ENCODE measurements at regions not wholly inside any gene's neighbourhood (a gene's known extent, or its start where the extent isn't known, plus 50 kb on each side); places are given as distances from the start of the nearest gene placed in this dataset.

DNA sequence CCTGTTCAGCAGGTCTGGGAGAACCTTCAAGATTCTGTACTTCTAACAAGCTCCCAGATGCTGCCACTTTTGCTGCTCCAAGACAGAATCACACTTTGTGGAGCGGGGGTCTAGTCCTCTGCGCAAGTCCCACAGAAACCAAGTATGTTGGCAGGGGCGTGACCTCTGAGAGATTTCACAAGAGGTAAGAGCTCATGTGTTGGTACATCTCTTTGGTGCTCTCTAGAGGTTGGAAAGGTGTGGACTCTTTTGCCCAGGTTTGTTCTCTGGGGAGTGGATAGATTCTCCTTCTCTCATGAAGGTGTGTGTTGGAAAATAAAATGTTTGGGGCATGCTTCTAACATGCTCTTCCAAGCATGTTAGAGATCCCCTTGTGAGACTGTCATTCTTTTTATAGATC, 340.9 kb upstream of the IRAK1BP1 start:
- no peak overlapping the region for H3K27ac ChIP-seq (ENCODE audit: low read length)
- ChIA-PET POLR2A (no interaction called here), CTCF (no interaction called here)
- intact Hi-C loops (cut with micrococcal nuclease; ENCODE audit: unreplicated experiment) (no loop called here), in situ Hi-C loops (cut with HindIII; ENCODE audit: low pct_unique_long_range_greater_than_20kb, low sequenced_read_pairs) (no loop called here)
- ATAC-seq (no peak), DNase-seq (ENCODE audit: low read depth, low spot score) (no peak)
- H3K27me3 ChIP-seq (ENCODE audit: control insufficient read depth, insufficient read depth, low read length), result no peaks in the 10 kb centered on the region
- H3K9me3 ChIP-seq (ENCODE audit: control insufficient read depth, insufficient read depth, low read depth, low read length), result no peaks in the 10 kb centered on the region
- no peak overlapping the region for H3K4me3 ChIP-seq (ENCODE audit: low read depth in 2 of 2, low read length in 2 of 2)
- no peaks in the 10 kb centered on the region for H3K4me1 ChIP-seq (ENCODE audit: control insufficient read depth, insufficient read depth, low read length)
- no peak for TF ChIP-seq POLR2AphosphoS5 (IDR thresholded peaks at IDR 0.05; ENCODE audit: low read depth, low read length)
- no peak for TF ChIP-seq TCF7L2 (IDR thresholded peaks at IDR 0.05; ENCODE audit: low read depth, low read length)
- TF ChIP-seq REST (IDR thresholded peaks at IDR 0.05; ENCODE audit: insufficient read depth in 1 of 2, low read depth in 2 of 2, low read length in 1 of 2), result no peak
- no peak for TF ChIP-seq SIN3A (IDR thresholded peaks at IDR 0.05; ENCODE audit: borderline replicate concordance, insufficient read depth, low read depth, low read length)
- no peak for TF ChIP-seq CTCF (IDR thresholded peaks at IDR 0.05)
- no TSS peak for BruUV-seq (replicated peaks)
- no peaks in the 10 kb centered on the region for H3K36me3 ChIP-seq (ENCODE audit: control insufficient read depth, insufficient read depth, low read length)

- Histone ChIP-seq H3K27me3 (ENCODE audit: control insufficient read depth, insufficient read depth, low read length) (no peaks in the 10 kb centered on the region), H3K9me3 (ENCODE audit: control insufficient read depth, insufficient read depth, low read depth, low read length) (no peaks in the 10 kb centered on the region), H3K4me3 (ENCODE audit: low read depth in 2 of 2, low read length in 2 of 2) (no peak overlapping the region), H3K36me3 (ENCODE audit: control insufficient read depth, insufficient read depth, low read length) (no peaks in the 10 kb centered on the region), H3K4me1 (ENCODE audit: control insufficient read depth, insufficient read depth, low read length) (no peaks in the 10 kb centered on the region), H3K27ac (ENCODE audit: low read length) (no peak overlapping the region)
- ATAC-seq, result no peak
- POLR2A ChIA-PET, result no interaction called here
- TF ChIP-seq TCF7L2 (IDR thresholded peaks at IDR 0.05; ENCODE audit: low read depth, low read length) (no peak), CTCF (IDR thresholded peaks at IDR 0.05) (no peak), POLR2AphosphoS5 (IDR thresholded peaks at IDR 0.05; ENCODE audit: low read depth, low read length) (no peak), REST (IDR thresholded peaks at IDR 0.05; ENCODE audit: insufficient read depth in 1 of 2, low read depth in 2 of 2, low read length in 1 of 2) (no peak), SIN3A (IDR thresholded peaks at IDR 0.05; ENCODE audit: borderline replicate concordance, insufficient read depth, low read depth, low read length) (no peak)
- intact Hi-C loops (cut with micrococcal nuclease; ENCODE audit: unreplicated experiment) (no loop called here), in situ Hi-C loops (cut with HindIII; ENCODE audit: low pct_unique_long_range_greater_than_20kb, low sequenced_read_pairs) (no loop called here)
- BruUV-seq (replicated peaks), result no TSS peak
- CTCF ChIA-PET, result interaction anchor here (1.0 kb wide), 1 partner anchor 878 kb away, joined by 3 read pairs; no protein-coding TSS in a partner anchor
- no peak for DNase-seq (ENCODE audit: low read depth, low spot score)
Measured at GRCh38 chr6:78528926-78529325, 338.4 kb upstream of the IRAK1BP1 start.

All from Panc1 (cell line).